HG03558 (cell line): ENCODE measurements at regions not wholly inside any gene's neighbourhood (a gene's known extent, or its start where the extent isn't known, plus 50 kb on each side); places are given as distances from the start of the nearest gene placed in this dataset.
"Not testable (repeated sequence)": the region's sequence is repeated elsewhere in the genome, so short reads cannot be mapped to it uniquely, and the experiment has no call there.

Experiments
- ATAC-seq: cut with Tn5 transposase; IDR thresholded peaks from one replicate; pipeline ENCODE4 v1.9.1; 2021; ENCODE audit warnings: moderate number of reproducible peaks; ENCODE audit not compliant: unreplicated experiment; ENCODE audit errors: extremely low read depth

DNA sequence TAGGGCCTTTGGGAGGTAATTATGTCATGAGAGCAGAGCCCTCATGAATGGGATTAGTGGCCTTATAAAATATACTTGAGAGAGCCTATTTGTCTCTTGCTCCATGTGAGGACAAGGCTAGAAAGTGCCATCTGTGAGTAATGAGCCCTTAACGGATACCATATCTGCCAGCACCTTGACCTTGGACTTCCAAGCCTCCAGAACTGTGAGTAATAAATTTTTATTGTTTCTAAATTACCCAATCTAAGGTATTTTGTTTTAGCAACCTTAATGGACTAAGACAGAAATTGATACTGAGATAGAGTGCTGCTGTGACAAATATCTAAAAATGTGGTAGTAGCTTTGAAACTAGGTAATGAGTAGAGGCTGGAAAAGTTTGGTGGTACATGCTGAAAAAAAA, 285.0 kb upstream of the DIPK2B start:
- no peak for ATAC-seq

DNA sequence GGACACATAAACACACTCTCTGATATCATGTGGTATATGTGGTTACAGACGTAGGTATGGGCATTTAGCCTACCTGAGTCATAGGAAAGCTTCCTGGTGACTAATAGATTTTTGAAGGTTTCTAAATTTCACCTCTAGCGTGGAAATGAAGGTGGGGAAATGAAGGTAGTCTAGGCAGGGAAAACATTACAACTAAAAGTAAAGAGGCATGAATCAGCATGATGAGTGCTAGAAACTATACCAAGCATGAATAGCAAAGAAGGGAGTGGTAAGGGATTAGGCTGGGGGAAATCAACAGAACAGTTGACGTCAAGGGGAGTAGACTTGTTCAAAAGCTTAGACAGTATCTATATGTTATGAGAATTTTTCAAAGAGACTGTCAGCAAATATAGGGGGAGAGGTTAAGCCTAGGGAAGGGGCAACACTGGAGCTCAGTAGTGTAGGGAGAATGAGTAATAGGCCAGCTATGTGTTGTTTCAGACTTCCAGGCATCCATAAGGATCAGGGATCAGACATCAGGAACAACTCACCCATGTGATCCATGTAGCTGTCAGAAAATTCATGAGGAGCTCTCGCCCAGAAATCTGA, 279.3 kb upstream of the DIPK2B start:
- ATAC-seq = no peak

DNA sequence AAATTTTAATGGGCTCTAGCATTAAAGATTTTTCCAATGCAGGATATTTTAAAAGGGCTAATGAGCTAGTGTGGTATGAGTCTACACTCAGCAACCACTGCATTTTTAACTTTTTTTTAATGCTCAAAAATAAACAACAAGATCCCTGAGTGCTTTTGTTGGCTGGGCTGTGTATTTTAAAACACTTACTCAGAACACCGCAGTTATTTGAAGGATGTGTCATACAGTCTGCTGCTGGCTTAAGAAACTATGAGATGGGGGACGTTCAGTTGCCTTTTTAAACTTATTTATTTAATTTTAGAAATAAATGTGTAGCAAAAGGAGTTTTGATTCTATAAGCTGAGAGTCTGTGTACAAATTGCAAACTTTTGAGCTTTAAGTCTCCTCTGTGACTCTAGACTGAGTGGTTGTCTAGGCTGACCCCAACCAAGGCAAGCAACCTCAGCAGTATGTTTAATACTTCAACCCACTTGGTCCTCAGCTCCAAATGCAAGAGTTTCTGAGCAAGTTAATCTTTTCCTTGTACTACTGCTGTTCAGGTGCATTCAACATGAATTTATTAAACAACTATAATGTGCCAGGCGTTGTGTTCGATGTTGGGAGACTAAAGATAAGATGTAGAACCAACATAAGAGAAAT, 278.6 kb upstream of the DIPK2B start:
- ATAC-seq = no peak

DNA sequence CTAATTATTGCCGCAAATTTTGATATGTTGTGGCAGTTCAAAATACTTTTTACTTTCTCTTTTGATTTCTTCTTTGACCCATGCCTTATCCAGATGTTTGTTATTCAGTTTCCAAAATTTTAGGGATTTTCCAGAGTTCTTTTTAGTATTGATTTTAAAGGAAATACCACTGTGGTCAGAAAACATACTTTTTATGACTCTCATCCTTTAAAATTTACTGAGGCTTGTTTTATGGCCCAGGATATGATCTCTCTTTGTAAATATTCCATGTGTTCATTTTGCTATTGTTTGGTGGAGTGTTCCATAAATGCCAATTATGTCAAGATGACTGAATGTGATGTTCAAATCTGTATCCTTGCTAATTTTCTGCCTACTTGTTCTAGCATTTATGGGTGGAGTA, 272.3 kb upstream of the DIPK2B start:
- no peak for ATAC-seq

DNA sequence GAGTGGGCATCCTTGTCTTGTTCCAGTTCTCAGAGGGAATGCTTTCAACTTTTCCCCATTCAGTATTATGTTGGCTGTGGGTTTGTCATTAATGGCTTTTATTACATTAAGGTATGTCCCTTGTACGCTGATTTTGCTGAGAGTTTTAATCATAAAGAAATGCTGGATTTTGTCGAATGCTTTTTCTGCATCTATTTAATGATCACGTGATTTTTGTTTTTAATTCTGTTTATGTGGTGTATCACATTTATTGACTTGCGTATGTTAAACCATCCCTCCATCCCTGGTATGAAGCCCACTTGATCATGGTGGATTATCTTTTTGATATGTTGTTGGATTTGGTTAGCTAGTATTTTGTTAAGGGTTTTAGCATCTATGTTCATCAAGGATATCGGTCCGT, 266.9 kb upstream of the DIPK2B start:
- ATAC-seq = not testable (repeated sequence)

DNA sequence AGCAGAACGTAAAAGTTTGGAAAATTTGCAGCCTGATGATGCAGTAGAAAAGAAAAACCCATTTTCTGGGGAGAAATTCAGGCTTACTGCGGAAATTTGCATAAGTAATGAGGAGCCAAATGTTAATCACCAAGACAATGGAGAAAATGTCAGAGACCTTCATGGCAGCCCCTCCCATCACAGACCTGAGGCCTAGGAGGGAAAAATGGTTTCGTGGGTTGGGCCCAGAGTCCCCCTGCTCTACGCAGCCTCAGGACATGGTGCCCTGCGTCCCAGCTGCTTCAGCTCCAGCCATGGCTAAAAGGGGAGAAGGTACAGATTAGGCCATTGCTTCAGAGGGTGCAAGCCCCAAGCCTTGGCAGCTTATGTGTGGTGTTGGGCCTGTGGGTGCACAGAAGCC, 255.1 kb upstream of the DIPK2B start:
- ATAC-seq = not testable (repeated sequence)

DNA sequence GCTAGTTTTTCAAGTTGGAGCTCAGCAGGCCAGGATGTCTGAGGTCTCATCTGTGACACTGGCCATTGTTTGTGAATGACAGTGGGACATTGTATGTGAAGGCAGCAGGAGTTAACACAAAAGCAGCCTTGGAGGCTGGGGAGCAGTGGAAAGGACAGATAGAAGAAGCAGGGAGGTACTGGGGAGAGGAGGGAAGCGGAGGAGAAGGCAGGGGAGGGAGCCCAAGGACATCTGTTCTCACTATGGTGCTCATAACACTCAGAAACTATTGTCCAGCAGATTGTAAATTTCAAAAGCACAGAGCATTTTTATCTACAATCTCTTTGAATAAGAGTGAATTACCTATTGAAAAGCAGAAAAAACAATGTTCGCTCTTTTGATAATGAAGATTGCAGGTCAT, 253.6 kb upstream of the DIPK2B start:
- no peak for ATAC-seq

DNA sequence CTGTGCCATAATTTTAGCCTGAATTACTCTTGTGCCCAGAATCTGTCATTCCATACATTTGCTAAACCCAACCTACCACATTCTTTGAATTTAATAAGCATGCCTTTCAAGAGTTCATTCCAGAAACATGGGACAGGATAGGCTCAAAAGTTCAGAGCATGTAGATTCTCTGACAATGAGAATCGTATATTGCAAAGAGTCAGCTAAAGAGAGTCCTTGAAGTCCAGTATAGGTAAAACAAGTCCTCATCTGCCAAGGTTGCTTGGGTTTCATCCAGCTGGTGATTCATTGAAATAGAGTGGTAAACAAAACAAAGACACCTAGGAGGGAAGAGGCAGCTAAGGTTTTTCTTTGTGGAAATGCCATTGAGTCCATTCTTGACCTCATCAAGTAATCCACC, 249.3 kb upstream of the DIPK2B start:
- ATAC-seq = no peak

DNA sequence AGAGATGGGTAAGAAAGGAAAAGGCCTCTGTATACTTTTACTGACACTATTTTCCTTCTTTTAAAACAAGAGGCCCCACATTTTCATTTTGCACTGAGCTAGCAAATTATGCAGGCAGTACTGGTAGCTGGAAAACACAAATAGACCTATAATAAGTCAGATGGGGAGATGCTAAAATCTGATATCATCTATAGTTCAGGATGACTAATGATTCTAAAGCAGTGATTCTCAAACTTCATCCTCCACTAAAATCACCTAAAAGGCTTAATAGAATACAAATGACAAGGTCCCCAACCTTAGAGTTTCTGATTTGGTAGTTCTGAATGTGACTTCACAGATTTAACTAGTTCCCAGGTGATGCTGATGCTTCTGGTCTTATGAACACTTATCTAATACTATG, 247.3 kb upstream of the DIPK2B start:
- no peak for ATAC-seq

DNA sequence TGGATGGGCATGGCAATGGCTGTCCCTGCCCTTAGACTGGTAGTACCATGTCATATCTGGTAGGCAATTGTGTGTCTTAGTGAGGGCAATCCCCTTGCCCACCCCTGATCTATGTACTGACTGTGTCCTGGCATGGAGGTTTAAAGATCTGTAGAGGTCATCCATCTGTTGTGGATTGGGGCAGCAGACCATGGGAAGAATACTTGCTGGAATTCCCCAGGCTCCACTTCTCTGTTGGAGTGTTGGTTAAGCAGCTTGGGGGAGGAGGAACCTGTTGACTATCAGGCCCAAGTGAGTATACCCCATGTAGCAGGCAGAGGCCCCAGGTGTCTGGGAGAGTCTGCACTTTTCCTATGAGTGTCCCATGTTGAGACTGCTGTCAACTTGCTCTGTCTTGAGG, 246.7 kb upstream of the DIPK2B start:
- ATAC-seq = no peak

DNA sequence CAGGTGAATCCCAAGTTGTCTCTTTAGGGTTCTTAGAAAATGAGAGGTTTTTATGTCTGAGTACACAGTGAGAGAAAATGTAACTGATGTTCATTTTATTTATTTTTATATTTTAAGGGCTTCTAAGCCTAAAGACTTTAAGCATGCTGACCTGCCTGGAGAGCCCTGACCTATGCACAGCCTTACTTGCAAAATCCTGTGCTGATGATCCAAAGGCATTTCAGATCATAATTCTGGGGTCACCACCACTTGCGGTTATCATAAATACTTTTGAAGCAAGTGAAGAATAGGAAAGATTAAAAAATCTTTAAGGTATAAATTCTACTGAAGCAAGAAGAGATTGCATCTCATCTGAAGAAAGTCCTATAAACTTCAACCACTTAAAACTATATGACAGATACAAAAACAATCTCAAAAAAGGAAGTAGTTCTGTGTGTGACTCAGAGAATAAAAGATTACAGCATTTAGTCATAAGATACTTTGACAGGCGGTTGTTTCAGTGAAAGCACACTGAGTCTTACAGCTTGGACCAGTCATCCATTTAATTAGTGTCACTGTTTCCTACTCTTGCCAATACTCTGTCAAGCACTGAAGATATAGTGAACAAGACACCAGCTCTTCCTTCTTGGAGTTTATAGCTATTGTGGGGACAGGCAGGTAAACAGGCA, 245.2 kb upstream of the DIPK2B start:
- ATAC-seq = no peak

DNA sequence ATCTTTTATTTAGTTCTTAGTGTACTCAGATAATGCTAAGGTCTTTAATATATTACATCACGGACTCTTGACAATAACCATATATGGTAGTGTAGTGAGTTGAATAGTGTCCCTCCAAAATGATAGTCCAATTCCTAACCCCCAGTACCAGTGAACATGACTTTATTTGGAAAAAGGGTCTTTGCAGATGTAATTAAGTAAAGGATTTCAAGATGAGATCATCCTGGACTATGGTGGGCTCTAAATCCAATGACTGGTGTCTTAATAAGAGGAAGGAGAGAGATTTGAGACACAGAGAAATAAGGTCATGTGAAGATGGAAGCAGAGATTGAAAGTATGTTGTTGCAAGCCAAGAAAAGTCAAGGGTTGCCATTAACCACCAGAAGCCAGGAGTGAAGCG, 236.5 kb upstream of the DIPK2B start:
- ATAC-seq = no peak

DNA sequence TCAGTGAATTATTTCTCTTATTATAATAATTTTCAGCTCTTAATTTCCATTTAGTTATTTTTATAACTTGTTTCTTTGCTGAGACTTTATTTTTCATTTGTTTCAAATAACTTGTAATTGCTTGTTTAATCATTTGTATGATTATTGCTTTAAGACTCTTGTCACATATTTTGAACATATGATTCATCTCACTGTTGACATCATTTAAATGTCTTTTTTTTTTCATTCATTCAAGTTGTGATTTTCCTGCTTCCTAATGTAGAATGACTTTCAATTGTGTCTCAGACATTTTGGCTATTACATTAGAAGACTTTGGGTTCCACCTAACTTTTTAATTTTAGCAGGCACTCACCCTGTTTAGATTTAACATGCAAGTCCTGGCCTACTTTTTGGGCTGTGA, 234.8 kb upstream of the DIPK2B start:
- ATAC-seq = no peak

DNA sequence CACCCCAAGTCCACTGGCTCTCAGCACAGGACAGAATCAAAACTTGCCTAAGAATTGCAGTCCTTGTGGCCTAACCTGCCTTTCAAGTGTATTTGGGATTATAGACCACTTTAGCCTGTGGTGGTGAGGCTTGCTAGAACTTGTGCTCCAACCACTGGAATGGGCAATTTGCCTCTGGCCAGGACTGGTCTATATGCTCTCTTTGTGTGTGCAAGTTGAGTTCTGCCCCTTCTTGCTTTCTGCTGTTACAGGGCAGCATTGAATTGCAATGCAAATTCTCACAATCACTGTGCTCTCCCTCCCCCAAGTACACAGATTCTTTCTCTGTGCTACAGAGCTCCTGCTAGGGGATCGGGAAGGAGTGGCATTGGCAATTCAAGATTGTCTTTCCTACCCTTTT, 233.6 kb upstream of the DIPK2B start:
- no peak for ATAC-seq

DNA sequence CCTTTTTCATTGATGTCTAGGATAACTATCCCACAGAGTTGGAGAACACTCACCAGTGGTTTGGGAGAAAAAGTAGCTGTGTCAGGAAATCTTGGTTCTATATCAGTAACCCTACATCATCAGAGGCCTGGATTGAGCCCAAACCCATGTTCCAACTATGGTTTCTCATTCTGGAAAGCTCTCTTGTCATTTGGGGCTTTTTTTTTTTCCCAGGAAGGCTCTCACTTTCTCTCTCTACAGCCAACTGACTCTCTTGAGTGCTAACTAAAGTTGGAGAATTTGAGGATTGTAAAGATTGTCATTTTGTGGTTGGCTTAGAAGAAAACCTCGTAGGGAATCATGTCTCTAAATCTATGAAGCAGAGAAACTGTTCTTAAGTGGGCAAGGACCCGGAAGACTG, 228.2 kb upstream of the DIPK2B start:
- ATAC-seq = no peak

DNA sequence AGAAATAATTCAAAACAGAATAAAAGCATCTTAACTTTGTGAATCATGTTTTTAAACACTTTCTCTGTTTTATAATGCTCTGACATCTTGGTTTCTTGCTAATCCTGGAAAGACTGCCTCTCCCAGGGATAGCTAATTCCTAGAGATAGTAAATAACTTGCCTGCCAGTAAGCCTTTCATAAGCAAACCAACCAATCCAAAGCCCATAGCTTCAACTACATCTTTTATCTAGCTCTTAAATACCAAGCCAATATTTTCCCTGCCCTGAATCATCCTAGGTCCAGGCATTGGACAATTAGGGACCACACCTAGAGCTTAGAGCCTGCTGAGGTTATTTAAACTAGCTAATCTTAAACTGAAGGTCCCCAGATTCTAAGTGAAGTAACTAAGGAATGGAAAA, 223.7 kb upstream of the DIPK2B start:
- ATAC-seq = no peak

DNA sequence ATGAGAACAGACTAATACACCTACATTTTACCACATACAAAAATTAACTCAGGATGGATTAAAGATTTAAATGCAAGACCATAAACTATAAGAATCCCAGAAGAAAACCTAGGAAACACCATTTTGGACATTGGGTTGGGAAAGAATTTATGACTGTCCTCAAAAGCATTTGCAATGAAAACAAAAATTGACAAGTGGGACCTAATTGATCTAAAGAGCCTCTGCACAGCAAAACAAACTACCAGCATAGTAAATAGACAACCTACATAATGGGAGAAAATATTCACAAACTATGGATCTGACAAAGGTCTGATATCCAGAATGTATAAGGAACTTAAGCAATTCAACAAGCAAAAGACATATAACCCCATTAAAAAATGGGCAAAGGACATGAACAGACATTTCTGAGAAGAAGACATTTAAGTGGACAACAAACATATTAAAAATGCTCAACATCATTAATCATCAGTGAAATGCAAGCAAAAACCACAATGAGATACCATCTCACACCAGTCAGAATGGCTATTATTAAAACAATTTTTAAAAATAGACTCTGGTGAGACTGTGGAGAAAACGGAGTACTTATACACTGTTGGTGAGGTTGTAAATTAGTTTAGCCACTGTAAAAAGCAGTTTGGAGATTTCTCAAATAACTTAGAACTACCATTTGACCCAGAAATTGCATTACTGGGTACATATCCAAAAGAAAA, 221.7 kb upstream of the DIPK2B start:
- no peak for ATAC-seq

DNA sequence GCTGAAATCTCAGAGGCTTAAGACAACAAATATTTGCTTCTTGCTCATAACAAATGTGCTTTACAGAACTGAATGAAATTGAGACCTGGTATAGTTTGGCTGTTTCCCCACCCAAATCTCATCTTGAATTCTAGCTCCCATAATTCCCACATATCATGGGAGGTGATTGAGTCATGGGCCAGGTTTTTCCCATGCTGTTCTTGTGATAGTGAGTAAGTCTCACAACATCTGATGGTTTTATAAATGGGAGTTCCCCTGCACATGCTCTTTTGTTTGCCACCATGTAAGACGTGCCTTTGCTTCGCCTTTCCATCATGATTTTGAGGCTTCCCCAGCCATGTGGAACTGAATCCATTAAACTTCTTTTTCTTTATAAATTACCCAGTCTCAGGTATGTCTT, 221.1 kb upstream of the DIPK2B start:
- ATAC-seq = no peak

DNA sequence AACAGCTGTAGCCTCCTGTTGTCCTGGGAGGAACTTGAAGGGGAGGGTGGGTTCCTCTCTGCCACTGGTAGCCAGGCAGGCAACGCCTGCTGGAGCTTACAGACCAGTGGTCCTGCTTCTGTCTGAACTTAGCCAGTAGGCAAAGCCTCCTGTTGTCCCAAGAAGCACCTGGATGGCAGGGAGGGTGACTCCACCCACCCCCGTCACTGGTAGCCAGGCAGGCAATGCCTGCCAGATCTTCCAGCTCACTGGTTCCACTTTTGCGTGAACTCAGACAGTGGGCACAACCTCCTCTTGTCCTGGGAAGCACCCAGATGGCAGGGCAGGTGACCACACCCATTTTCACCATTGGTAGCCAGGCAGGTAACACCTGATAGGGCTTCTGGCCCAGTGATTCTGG, 203.5 kb upstream of the DIPK2B start:
- ATAC-seq = no peak

DNA sequence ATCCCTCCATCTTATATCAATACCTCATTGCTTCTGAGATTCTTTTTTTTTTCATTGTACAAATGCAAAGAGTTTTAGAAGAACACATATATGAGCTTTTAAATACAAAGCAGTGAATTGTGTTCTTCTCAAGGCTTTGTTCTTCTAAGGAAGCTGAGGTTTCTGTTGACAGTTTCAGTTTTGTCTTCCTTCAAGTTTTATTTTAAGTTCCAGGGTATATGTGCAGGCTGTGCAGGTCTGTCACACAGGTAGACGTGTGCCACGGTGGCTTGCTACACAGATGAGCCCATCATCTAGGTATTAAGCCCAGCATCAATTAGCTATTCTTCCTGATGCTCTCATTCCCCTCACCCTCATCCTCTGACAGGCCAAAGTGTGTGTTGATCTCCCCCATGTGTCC, 201.2 kb upstream of the DIPK2B start:
- no peak for ATAC-seq

DNA sequence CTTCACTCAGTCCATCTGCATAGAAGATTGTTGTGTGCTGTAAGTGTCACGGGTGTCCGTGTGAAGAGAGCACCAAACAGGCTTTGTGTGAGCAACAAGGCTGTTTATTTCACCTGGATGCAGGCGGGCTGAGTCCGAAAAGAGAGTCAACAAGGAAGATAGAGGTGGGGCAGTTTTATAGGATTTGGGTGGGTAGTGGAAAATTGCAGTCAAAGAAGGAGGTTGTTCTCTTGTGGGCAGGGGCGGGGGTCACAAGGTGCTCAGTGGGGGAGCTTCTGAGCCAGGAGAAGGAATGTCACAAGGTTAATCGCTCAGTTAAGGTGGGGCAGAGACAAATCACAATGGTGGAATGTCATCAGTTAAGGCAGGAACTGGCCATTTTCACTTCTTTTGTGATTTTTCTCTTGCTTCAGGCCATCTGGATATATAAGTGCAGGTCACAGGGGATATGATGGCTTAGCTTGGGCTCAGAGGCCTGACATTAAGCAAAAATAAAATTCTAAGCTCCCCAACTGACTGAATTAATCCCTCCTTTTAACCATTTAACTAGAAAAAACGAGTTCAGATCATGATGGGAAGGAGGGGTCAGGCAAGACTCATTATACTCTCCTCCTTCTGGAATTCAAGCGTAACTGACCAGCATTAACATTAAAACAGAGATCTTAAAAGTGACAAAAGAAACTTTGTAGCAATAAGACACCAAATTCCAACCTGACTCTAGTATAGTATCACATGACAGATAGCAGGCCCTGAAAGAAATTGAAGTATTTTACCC, 200.5 kb upstream of the DIPK2B start:
- ATAC-seq = not testable (repeated sequence)
